GM19238 (cell line): ENCODE measurements at regions not wholly inside any gene's neighbourhood (a gene's known extent, or its start where the extent isn't known, plus 50 kb on each side); places are given as distances from the start of the nearest gene placed in this dataset.
"Not testable (repeated sequence)": the region's sequence is repeated elsewhere in the genome, so short reads cannot be mapped to it uniquely, and the experiment has no call there.

Experiments
- DNase-seq: peaks from one replicate; pipeline ENCODE4 v3.0.0; 2011; ENCODE audit warnings: low spot score; ENCODE audit not compliant: insufficient read length

DNA sequence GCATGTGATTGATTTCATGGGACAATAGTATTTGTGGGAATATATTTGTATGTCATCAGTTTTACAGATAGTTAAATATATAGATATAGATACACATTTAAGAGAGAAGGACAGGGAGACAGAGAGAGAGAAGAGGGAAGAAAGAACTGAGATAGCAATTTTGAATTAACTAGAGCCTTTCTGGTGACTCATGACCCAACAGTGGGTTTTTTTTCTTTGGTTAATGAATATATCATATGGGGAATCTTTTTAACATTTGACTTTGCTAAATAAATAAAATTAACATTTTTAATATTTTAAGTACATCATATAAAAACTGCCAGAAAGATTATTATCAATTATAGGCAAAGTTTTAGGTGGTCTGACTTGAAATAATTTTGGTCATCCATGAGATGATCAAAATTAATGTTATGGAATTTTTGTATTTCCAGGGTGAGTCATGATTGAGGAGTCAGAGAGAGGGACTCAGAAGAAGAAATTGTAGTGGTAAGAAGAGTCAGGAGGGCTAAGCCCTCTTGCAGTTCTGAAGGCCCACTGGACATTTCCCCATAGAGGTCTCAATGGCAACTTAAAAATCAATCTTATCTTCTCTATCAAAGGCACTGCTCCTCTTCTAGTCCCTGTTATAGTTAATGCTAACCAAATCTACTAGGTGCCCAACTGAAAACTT lies 508.1 kb upstream of the MAP3K7 start:
- DNase-seq, result no peak

DNA sequence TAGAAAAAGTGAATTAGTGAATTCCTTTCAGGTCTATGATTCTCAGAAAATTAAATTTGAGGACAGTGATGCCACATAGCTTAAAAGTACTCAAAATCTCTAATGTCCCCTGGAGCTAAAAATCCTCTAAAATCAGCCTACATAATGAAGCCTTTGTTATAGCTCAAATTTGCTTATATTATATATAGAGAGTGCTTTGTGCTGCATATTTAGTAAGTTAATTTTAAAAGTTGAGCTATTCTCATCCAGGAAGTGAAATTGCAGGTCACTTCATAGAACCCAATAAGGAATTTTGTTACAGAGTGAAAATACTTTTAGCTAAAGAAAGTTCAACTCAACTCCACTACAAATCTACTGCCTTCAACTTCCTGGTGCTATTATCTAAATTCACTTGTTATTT lies 507.5 kb upstream of the MAP3K7 start:
- DNase-seq, result no peak

DNA sequence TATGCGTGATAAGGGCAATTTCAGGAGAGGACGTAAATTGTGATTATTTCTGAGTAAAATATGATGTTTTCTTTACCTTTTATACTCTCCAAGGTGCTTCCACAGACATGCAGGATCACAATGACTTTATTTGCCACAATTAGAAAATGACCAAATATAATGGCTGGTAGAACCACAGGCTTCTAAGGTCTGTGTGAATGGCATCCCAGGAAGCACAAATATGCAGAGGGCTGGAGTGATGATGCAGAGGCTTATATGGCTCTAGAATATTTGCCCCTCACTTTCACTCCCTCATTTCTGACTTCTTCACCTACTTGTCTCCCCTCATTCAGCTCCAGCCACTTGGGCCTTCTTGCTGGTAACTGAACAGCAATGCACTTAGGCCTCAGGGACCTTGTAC lies 502.1 kb upstream of the MAP3K7 start:
- DNase-seq, result no peak

DNA sequence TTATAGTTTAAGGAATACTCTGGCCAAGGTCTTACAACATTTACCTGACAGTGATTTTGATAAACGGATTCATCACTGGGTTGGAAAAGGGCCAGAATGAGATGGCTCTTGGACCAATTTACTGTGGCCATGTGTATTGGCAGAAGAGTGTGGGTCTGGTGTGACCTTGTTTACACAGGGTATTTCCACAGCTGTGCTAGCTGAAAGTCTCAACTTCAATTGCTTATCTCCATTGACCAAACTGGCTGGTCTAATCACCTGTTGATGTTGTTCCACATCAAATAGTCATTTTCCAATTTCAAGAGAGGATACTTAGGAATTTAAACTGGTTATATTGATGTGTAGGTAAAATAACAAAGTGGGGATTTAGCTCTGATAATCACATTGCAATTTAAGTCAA lies 501.6 kb upstream of the MAP3K7 start:
- no peak for DNase-seq

DNA sequence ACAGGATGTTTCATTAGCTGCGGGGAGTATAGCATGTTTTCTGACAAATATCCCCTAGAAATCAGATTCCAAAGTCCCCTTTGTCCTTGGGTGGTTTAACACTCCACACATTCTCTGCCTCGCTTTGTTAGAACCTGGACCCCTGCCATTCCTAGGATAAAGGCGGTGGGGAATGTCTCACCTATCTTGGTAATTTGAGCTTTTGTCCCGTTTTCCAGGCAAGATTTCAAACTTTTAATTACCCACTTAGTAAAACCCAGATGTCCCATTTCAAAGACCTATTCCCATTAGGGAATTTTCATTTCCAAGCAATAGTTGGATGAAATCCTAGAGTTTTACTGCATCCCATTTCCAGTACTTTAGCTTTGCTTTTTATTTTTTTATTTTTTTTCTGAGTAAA lies 501.0 kb upstream of the MAP3K7 start:
- no peak for DNase-seq

DNA sequence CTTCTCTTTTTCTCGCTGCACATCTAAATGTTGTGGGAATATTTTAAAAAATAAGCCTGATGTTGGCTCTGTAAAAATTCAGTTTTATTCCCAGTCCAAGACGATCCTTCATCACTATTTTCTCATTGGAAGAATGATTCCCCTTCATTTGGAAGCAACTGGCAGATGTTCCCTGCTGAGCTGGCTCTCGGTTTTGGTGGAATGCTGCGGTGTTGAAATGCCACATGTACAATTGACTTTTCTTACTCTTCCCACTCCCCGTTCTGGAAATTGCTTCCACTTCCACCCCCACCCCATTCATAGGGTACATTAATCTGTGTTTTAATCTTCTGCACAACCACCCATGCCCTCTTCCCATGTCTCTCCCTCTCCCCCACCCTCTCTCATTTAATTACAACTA lies 496.3 kb upstream of the MAP3K7 start:
- no peak for DNase-seq

DNA sequence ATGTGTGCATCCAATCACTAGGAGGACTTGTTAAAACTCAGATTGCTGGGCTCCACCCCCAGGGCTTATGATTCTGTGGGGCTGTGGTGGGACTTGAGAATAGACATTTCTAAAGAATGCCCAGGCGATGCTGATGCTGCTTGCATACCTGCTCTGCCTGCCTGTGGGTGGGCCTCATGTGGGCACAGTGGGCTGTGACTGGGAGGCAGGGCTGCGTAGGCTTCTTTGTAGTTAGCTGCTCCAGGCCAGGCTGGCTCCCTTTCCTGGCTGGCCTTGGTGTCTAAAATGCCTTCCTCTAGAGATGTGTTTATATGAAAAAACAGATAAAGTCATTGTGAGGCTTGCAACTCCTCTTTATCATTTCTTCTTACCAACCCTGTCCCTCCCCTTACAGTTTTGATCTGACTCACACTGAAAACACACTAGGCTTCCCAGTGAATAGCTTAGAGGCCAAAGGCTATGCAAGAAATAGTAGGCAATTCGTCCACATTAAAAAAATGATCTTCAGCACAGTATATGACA lies 495.5 kb upstream of the MAP3K7 start:
- DNase-seq, result no peak

DNA sequence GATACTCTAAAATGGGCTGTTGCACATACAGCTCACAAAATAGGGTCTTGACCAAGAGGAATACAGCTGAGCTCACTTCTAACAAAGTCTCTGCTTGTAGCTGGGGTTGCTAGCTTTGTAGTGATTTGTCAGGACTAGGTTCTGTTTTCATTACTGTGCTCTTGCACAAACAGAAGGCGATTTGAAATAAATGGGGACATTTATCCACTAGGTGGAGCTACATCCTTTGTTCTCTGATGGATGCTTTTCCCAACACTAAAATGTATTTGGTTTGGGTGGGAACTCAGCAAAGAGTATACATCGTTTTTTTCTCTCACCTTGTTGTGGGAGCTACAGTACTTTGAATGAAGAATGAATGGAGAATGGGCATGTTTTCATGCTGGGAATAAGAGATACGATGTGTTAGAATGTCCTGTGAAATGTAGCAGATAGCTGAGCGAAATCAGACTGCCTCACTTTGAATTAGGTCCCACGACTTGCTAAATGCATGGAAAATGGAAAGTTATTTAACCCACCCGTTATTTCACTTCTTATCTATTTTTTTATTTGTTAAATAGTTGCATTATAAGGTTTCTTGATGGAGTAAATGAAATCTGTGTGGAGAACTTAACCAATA lies 494.7 kb upstream of the MAP3K7 start:
- DNase-seq, result peak; percentile 5

DNA sequence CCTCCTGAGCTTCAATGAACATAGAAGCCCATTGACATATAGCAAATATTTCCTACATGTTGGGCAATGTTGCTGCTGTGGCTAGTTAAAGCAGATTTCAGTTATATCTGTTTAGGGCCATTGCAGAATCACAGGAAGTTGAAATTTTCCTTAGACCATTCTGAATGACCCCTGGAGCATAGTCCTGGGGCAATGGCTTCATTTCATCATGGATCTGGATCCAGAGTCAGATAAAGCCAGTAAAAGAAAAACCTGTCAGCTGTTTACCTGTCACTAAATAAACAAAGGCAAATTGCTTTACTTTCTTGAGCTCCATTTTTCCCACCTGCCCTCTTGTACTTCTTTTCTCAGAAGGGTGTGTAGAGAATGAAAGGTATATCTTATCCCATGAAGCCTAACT lies 494.0 kb upstream of the MAP3K7 start:
- DNase-seq, result no peak

DNA sequence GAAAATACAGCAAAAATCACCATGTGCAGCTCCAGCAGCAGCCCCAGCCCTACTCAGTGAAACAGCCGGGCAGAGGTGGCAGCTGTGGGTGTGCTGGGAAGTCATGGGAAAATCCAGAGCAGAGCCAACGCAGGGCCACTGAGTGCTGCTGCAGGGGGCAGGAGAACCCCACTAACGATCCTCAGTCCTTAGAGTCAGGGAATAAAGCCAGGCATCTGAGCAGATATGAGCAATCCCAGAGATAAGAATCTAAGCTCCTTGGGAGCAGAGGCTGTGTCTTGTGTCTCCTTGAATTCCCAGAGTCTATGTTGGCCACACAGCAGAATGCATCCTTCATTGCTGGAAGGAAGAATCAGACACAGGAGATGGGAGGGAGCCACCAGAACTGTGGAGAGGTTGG lies 493.1 kb upstream of the MAP3K7 start:
- DNase-seq, result no peak

DNA sequence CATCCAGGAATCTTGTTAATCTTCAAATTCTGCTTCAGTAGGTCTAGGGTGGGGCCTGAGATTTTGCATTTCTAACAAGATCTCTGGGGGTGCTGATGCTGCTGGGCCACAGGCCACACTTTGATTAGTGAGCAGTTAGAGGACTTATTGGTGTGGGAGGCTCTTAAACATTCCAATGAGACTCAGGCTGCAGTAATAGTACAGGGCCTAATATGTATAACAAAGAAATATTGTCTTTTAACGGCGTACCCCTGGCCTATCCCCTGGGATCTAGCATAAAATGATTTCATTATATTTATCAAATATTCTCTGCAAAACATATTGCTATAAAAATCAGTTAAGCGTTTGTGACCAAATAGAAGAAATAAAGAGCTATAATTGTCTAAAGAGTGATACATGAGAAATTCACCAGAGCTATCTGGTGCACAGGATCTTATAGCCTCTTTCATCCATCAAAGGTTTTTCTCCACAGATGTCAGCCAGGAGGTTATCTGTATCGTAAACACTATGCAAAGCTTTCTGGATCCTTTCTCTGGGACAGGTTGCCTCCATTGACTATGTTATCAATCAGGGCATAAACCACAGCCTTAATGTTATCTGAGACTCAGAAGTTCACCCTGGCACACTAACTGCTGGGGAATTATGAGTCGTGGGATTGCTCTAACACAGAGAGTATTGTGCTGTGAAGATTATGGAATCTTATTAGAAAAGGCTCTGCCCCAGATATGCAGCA lies 488.5 kb upstream of the MAP3K7 start:
- DNase-seq, result no peak

DNA sequence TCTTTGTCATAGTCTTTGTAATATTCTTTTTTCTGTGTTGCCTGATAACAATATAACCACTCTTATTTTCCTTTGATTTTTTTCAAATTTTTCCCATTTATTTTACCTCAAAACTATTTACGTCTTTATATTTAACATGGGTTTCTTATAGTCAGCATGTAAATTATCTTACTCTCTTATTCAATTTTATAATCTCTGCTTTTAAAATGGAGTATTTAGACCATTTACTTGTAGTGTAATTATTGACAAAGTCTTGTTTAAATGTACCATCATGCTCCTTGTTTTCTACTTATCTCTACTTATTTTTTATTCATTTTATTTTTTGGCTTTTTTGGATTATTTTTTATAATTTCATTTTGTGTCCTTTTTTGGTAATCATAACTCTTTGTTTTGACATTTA lies 476.5 kb upstream of the MAP3K7 start:
- no peak for DNase-seq

DNA sequence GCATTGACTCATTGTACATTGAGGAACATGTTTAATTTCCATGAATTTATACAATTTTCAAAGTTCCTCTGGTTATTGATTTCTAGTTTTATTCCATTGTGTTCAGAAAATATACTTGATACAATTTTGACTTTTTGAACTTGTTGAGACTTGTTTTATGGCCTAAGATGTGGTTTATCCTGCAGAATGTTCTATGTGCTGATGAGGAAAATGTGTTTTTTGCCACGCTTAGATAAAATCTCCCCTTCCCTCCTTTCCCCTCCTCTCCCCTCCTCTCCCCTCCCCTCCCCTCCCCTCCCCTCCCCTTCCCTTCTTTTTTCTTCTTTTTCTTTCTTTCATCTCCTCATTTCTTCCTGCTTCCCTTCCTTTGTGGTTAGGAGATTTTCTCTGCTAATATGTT lies 470.8 kb upstream of the MAP3K7 start:
- DNase-seq, result no peak

DNA sequence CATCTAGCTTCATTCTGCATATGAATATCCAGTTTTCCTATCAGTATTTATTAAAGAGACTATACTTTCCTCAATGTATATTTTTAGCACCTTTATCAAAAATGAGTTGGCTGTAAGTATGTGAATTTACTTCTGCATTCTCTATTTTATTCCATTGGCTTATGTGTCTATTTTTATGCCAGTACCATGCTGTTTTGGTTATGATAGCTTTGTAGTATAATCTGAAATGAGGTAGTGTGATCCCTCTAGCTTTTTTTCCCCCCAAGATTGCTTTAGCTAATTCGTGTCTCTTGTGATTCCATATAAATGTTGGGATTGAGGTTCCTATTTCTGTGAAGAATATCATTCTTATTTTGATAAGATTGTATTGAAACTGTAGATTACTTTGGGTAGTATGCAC lies 469.1 kb upstream of the MAP3K7 start:
- DNase-seq, result no peak

DNA sequence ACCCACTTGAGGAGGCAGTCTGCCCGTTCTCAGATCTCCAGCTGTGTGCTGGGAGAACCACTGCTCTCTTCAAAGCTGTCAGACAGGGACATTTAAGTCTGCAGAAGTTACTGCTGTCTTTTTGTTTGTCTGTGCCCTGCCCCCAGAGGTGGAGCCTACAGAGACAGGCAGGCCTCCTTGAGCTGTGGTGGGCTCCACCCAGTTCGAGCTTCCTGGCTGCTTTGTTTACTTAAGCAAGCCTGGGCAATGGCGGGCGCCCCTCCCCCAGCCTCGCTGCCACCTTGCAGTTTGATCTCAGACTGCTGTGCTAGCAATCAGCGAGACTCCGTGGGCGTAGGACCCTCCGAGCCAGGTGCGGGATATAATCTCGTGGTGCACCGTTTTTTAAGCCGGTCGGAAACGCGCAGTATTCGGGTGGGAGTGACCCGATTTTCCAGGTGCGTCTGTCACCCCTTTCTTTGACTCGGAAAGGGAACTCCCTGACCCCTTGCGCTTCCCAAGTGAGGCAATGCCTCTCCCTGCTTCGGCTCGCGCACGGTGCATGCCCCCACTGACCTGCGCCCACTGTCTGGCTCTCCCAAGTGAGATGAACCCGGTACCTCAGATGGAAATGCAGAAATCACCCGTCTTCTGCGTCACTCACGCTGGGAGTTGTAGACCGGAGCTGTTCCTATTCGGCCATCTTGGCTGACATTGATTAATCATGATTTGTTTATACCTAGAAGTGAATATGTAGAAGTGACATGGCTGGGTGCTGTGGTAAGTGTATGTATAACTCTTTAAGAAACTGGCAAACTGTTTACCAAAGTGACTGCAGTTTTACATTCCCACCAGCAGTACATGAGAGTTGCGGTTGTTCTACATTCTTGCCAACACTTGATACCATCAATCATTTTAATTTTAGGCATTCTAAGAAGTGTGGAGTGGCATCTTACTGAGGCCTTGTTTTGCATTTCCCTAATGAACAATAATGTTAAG lies 465.9 kb upstream of the MAP3K7 start:
- DNase-seq, result not testable (repeated sequence)

DNA sequence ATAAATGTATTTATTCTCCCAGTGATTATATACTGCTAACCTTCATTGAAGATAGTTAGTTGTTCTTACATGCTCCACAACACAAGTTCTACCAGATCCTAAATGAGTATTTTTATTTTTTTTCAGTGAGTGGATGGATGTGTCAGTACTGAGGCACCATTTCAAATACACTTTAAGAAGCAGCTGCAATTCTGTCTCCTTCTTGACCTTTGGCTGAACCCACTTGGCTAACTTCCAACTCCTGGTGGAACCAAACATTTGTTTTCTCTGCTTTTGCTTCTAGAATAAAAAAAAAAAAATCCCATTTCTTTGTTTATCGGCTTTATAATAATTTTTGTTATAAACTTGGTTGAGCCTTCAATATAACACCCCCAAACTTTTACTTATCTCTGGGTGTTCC lies 458.3 kb upstream of the MAP3K7 start:
- no peak for DNase-seq

DNA sequence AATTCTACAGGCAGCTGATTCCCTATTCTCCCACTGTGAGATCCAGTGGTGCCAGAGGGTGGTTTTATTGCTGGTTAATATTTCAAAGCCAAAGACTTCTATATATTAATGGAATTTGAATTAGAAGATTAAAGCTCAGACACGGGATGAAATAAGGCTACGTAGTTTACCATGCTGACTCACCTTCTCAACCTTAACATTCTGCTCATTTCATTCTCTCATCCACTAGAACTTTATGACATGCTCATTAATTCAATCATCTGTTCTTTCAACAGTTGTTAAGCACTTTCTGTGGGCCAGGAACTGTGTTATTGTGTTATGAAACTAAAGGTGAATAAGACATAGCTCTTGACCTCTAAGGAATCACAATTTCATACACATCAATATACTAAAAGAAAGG lies 456.9 kb upstream of the MAP3K7 start:
- no peak for DNase-seq

DNA sequence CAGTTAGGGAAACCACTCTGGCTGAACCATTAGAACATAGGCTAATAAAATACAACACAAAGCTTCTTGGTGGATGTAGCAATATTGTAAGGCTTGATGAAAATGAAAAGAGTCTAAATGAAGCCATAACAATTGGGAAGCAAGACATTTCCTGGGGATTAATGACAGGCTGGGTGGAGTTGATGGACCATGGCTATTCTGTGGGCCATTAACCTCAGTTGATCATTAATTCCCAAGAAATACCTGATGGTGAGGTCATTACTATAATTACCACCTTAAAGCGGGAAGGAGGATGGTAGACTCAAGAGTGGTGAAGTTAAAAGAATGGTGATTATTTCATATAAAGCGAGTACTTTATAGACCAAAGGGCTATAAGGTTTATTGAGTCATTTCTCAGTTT lies 455.8 kb upstream of the MAP3K7 start:
- no peak for DNase-seq

DNA sequence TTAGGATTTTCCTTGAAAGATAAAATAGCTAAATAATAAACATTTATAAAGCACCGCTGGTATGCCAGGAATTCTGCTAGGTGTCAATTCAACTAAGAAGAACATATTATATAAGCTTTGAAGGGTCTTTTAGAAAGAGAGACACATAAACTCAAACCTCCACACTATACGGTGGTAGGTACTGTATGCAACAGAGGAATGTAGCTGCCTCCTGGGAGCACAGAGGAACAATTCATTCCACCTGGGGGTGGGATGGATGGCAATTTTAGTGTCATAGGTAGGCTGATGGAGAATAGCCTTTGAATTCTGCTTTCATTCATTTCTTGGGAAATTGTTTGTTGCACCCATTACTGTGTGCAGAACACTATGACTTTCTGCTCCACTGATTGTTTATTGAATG lies 447.1 kb upstream of the MAP3K7 start:
- DNase-seq, result no peak

DNA sequence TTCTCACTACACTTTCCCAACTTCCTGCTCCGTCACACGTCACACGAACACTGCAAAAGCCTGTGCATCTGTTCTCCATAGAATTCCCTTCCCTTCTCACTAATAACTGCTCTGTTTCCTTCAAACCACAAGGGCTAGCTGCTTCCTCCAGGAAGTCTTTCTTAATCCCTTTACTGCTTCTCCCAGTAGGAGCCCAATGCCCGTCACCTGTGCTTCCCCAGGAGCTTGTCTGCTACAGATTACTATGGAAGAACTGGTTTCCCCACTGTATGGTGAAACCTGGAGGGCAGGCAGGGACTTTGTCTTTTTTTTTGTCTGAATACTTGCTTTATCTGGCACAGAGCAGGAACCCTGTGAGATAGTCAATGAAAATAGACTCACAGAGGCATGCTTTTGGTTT lies 444.7 kb upstream of the MAP3K7 start:
- DNase-seq, result no peak

DNA sequence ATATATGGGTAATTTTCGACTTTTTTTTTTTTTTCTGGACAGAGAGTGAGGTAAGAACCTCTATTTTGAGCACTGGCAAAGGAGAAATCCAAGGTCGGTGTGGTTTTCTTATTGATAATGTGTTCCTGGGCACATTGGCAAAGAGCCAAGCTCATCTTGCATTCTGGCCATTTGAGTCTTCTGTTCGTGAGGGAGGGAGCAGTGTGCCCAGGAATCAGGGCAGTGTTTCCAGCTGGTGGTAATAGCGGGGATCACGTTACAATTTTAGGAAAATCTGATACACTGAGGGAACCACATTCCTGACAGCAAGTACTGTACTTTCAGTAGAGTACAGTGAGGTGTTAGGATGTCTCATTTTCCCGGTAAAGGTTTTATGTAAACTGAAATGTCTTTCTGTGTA lies 442.3 kb upstream of the MAP3K7 start:
- no peak for DNase-seq

DNA sequence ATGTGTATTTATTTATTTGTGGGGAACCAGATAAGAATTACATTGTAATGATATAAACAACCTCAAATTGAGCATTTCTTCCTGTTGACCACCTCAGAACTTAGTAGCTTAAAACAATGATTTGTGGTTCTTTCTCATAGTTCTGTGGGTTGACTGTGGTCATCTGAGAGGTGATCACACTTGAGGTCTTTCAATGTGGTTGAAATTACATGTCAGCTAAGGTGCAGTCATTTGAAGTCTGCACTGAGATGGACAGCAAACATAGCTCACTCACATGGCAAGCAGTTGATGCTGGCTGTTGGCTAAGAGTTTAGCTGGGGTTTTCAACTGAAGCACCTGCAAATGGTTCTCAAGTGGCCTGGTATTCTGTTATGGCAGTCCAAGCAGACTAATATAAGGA lies 436.7 kb upstream of the MAP3K7 start:
- DNase-seq, result no peak
